Neural progenitor cell (in vitro differentiated cells): ENCODE measurements at regions not wholly inside any gene's neighbourhood (a gene's known extent, or its start where the extent isn't known, plus 50 kb on each side); places are given as distances from the start of the nearest gene placed in this dataset.

Source experiments
- DNase-seq: peaks from one replicate; pipeline ENCODE4 v3.0.0-alpha.2; 2016; ENCODE audit warnings: low spot score
- H2AFZ ChIP-seq: fragments of 200-600 bp; sonication (generic); replicated peaks from 2 replicates; pipeline ENCODE4 v1.6.1; 2016; ENCODE audit warnings: antibody characterized with exemption
- H3F3A ChIP-seq: fragments of 200-600 bp; sonication (generic); 2 replicates; pipeline ENCODE4 v1.6.1; 2016; ENCODE audit warnings: antibody characterized with exemption, low read depth
- H3K27ac ChIP-seq: fragments of 200-600 bp; sonication (generic); 2 replicates; pipeline ENCODE4 v1.5.1; 2016; ENCODE audit warnings: mild to moderate bottlenecking
- H3K27me3 ChIP-seq: fragments of 200-600 bp; sonication (generic); 2 replicates; pipeline ENCODE4 v1.6.1; 2016; ENCODE audit warnings: mild to moderate bottlenecking, moderate library complexity
- H3K36me3 ChIP-seq: fragments of 200-600 bp; sonication (generic); 2 replicates; pipeline ENCODE4 v1.5.1; 2016
- H3K4me1 ChIP-seq: fragments of 200-600 bp; sonication (generic); 2 replicates; pipeline ENCODE4 v1.6.1; 2016; ENCODE audit warnings: mixed run types
- H3K4me2 ChIP-seq: fragments of 200-600 bp; sonication (generic); 2 replicates; pipeline ENCODE4 v1.6.1; 2016
- H3K4me3 ChIP-seq: fragments of 200-600 bp; sonication (generic); 2 replicates; pipeline ENCODE4 v1.5.1; 2016
- H3K79me2 ChIP-seq: fragments of 200-600 bp; sonication (generic); 2 replicates; pipeline ENCODE4 v1.6.1; 2016; ENCODE audit warnings: low read depth
- H3K9ac ChIP-seq: fragments of 200-600 bp; sonication (generic); 2 replicates; pipeline ENCODE4 v1.6.1; 2016
- H3K9me3 ChIP-seq: fragments of 200-600 bp; sonication (generic); 2 replicates; pipeline ENCODE4 v1.5.1; 2016; ENCODE audit warnings: low read depth
- H4K20me1 ChIP-seq: fragments of 200-600 bp; sonication (generic); 2 replicates; pipeline ENCODE4 v1.6.1; 2016; ENCODE audit warnings: low read depth
- H3K27ac Mint-ChIP-seq: 3 replicates; pipeline ENCODE4 v1.8.0; 2021; ENCODE audit warnings: mixed read lengths
- H3K27me3 Mint-ChIP-seq: 2 replicates; pipeline ENCODE4 v1.8.0; 2022; ENCODE audit warnings: low read depth, mild to moderate bottlenecking, inconsistent platforms, moderate library complexity, mixed read lengths; ENCODE audit not compliant: insufficient read depth
- H3K36me3 Mint-ChIP-seq: 3 replicates; pipeline ENCODE4 v1.8.0; 2021; ENCODE audit warnings: mixed read lengths
- H3K4me1 Mint-ChIP-seq: 3 replicates; pipeline ENCODE4 v1.8.0; 2021; ENCODE audit warnings: mixed read lengths
- H3K4me3 Mint-ChIP-seq: 3 replicates; pipeline ENCODE4 v1.8.0; 2021; ENCODE audit warnings: mild to moderate bottlenecking, moderate library complexity, mixed read lengths
- H3K9me3 Mint-ChIP-seq: 3 replicates; pipeline ENCODE4 v1.8.0; 2020; ENCODE audit warnings: mixed read lengths
- EZH2 ChIP-seq: fragments of 200-600 bp; sonication (generic); IDR thresholded peaks from 2 replicates; pipeline ENCODE4 v1.6.1; 2017; ENCODE audit warnings: antibody characterized with exemption, mild to moderate bottlenecking, moderate library complexity
- EZH2phosphoT487 ChIP-seq: fragments of 200-600 bp; sonication (generic); IDR thresholded peaks from 2 replicates; pipeline ENCODE4 v1.6.1; 2017; ENCODE audit warnings: antibody characterized with exemption
- TF ChIP-seq, protein P1 (sequence below): fragments of 200-600 bp; sonication (generic); IDR thresholded peaks from 2 replicates; pipeline ENCODE4 v1.5.1; 2017; ENCODE audit warnings: antibody characterized with exemption, mild to moderate bottlenecking

DNA sequence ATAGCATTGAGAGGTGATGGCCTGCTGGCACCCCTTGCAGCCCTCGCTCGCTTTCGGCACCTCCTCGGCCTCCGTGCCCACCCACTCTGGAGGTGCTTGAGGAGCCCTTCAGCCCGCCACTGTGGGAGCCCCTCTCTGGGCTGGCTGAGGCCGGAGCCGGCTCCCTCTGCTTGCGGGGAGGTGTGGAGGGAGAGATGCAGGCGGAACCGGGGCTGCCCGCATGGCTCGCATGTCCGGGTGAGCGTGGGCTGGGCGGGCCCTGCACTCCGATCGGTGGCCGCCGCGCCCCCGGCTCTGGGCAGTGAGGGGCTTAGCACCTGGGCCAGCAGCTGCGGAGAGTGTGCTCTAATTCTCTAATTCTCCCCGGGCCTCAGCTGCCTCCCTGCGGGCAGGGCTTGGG, 101.1 kb downstream of the KIF4B start:
- H3K79me2 ChIP-seq: no peaks in the 10 kb centered on the region
- Mint-ChIP-seq H3K27ac (no peak overlapping the region), H3K4me3 (no peak overlapping the region), H3K27me3 (no peaks in the 10 kb centered on the region), H3K9me3 (peaks cover 5% of the 10 kb centered on the region), H3K36me3 (no peaks in the 10 kb centered on the region), H3K4me1 (no peaks in the 10 kb centered on the region)
- TF ChIP-seq, protein P1, sequence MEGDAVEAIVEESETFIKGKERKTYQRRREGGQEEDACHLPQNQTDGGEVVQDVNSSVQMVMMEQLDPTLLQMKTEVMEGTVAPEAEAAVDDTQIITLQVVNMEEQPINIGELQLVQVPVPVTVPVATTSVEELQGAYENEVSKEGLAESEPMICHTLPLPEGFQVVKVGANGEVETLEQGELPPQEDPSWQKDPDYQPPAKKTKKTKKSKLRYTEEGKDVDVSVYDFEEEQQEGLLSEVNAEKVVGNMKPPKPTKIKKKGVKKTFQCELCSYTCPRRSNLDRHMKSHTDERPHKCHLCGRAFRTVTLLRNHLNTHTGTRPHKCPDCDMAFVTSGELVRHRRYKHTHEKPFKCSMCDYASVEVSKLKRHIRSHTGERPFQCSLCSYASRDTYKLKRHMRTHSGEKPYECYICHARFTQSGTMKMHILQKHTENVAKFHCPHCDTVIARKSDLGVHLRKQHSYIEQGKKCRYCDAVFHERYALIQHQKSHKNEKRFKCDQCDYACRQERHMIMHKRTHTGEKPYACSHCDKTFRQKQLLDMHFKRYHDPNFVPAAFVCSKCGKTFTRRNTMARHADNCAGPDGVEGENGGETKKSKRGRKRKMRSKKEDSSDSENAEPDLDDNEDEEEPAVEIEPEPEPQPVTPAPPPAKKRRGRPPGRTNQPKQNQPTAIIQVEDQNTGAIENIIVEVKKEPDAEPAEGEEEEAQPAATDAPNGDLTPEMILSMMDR: no peak
- no peak for TF ChIP-seq EZH2phosphoT487
- TF ChIP-seq EZH2: no peak
- no peaks in the 10 kb centered on the region for H3K27me3 ChIP-seq
- H3K27ac ChIP-seq: no peak overlapping the region
- H4K20me1 ChIP-seq: no peaks in the 10 kb centered on the region
- H3K36me3 ChIP-seq: no peaks in the 10 kb centered on the region
- no peaks in the 10 kb centered on the region for H3K9me3 ChIP-seq
- H3K4me1 ChIP-seq: no peaks in the 10 kb centered on the region
- H3F3A ChIP-seq: no peaks in the 10 kb centered on the region
- no peak overlapping the region for H3K9ac ChIP-seq
- DNase-seq: no peak
- no peak overlapping the region for H3K4me3 ChIP-seq
- H2AFZ ChIP-seq: no peak overlapping the region
- H3K4me2 ChIP-seq: no peak overlapping the region

DNA sequence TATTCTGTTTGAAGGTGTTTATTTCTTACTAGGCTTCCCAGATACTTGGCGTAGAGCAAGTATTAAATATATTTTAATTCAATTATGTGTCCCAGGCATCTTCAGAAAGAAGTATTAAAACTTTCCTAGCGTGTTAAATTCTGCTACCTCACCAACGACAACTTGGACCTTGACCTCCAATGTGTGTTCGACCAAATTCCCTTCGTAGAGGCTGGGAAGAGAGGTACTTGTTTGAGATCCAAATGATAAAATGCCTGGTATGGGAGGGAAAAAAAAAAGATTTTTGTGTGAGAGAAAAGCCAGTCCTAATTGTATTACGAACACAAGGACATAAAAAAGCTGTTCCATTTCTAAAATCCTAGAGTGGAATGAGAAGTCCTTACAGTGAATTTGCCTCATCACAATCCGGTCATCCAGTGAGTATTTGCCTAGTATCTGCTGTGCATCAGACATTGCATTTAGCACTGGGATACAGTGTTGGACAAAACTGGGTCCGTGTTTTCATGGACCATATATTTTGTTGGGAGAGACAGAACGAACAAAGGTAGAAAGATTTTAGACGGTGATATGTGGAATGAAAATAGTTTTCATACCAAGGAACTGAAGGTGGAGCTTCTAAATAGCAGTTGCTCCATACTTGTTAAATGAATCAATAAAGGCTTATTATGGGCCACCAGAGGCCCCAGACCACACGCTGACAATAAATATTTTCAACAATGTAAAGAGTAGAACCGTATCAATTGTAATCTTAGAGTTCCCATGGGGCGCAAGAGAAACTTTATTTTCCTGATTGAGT, 103.1 kb downstream of the KIF4B start:
- H3K4me3 Mint-ChIP-seq: no peak overlapping the region
- Histone ChIP-seq H3K4me1 (no peaks in the 10 kb centered on the region), H3K79me2 (no peaks in the 10 kb centered on the region)

DNA sequence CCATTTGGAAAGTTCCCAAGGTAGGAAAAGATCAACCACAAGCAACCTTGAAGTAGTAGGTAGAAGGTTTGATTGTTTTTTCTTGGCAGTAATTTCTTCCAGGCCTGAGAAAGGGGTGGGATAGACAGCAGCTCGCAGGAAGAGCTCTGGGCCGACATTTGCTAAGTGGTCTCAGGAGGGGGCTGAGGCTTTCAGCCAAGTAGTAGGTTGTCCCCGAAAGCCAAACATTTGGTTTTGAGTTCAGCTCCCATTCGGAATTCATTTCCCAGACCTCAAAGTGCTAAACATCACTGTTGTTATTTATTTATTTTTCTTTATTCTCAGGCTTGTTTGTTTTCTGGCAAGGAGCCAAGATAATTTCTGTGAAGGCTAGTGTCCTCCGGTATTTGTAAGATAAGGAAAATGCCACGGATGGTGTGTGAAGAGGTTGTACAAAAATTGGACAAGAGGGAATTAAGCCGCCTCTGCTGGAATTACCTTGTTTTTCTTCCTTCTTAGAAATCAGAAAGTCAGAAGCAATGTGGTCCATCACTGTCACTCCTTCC, 112.1 kb downstream of the KIF4B start:
- Histone ChIP-seq H3K27ac (no peak overlapping the region), H3K4me1 (no peaks in the 10 kb centered on the region), H3K4me2 (no peak overlapping the region), H3K27me3 (no peaks in the 10 kb centered on the region), H3F3A (no peaks in the 10 kb centered on the region), H3K9ac (no peak overlapping the region), H2AFZ (no peak overlapping the region), H3K4me3 (no peak overlapping the region), H3K9me3 (no peaks in the 10 kb centered on the region), H4K20me1 (no peaks in the 10 kb centered on the region), H3K36me3 (no peaks in the 10 kb centered on the region), H3K79me2 (no peaks in the 10 kb centered on the region)
- no peaks in the 10 kb centered on the region for H3K4me1 Mint-ChIP-seq
- no peak overlapping the region for H3K27ac Mint-ChIP-seq
- H3K4me3 Mint-ChIP-seq: no peak overlapping the region
- TF ChIP-seq EZH2: no peak
- TF ChIP-seq EZH2phosphoT487: no peak
- TF ChIP-seq, protein P1: no peak
- no peaks in the 10 kb centered on the region for H3K36me3 Mint-ChIP-seq
- peaks cover 2% of the 10 kb centered on the region for H3K27me3 Mint-ChIP-seq
- H3K9me3 Mint-ChIP-seq: no peaks in the 10 kb centered on the region
- DNase-seq: no peak

More for the DNA sequence above, 103.1 kb downstream of the KIF4B start:
- no peak for DNase-seq
- H3K27ac ChIP-seq: no peak overlapping the region
- no peak overlapping the region for H3K9ac ChIP-seq
- H3K9me3 ChIP-seq: no peaks in the 10 kb centered on the region
- no peak overlapping the region for H3K4me3 ChIP-seq
- no peaks in the 10 kb centered on the region for H3K4me1 Mint-ChIP-seq
- H3K36me3 ChIP-seq: no peaks in the 10 kb centered on the region
- no peaks in the 10 kb centered on the region for H3K27me3 ChIP-seq
- H3K36me3 Mint-ChIP-seq: no peaks in the 10 kb centered on the region
- TF ChIP-seq EZH2phosphoT487: no peak
- TF ChIP-seq, protein P1: no peak
- TF ChIP-seq EZH2: no peak
- no peak overlapping the region for H3K27ac Mint-ChIP-seq
- H3K27me3 Mint-ChIP-seq: no peaks in the 10 kb centered on the region
- H3K4me2 ChIP-seq: no peak overlapping the region
- H3F3A ChIP-seq: no peaks in the 10 kb centered on the region
- no peaks in the 10 kb centered on the region for H4K20me1 ChIP-seq
- H2AFZ ChIP-seq: no peak overlapping the region
- H3K9me3 Mint-ChIP-seq: peaks cover 5% of the 10 kb centered on the region
